NT2/D1 (cell line): ENCODE measurements at regions not wholly inside any gene's neighbourhood (a gene's known extent, or its start where the extent isn't known, plus 50 kb on each side); places are given as distances from the start of the nearest gene placed in this dataset.

ENCODE experiments used
- DNase-seq: peaks from one replicate; pipeline ENCODE4 v3.0.0-alpha.2; 2011; ENCODE audit warnings: low read depth, low spot score
- H3K27me3 ChIP-seq: 2 replicates; pipeline ENCODE4 v1.6.0; 2011; ENCODE audit warnings: mild to moderate bottlenecking; ENCODE audit not compliant: insufficient read length, insufficient read depth
- H3K36me3 ChIP-seq: 2 replicates; pipeline ENCODE4 v1.6.1; 2011; ENCODE audit warnings: mild to moderate bottlenecking, low read length, mixed read lengths; ENCODE audit not compliant: insufficient read depth, insufficient read length
- H3K4me1 ChIP-seq: 2 replicates; pipeline ENCODE4 v1.5.1; 2011; ENCODE audit not compliant: insufficient read depth, insufficient read length
- H3K4me3 ChIP-seq: 2 replicates; pipeline ENCODE4 v1.5.1; 2011; ENCODE audit warnings: low read depth; ENCODE audit not compliant: insufficient read length
- H3K9ac ChIP-seq: 2 replicates; pipeline ENCODE4 v1.6.0; 2011; ENCODE audit warnings: low read depth; ENCODE audit not compliant: insufficient read length
- H3K9me3 ChIP-seq: 2 replicates; pipeline ENCODE4 v1.5.1; 2011; ENCODE audit warnings: mild to moderate bottlenecking, low read length; ENCODE audit not compliant: insufficient read depth
- SUZ12 ChIP-seq: IDR thresholded peaks from 2 replicates; pipeline ENCODE4 v1.6.1; 2011; ENCODE audit not compliant: insufficient read length, insufficient read depth; ENCODE audit errors: extremely low read depth
- YY1 ChIP-seq: IDR thresholded peaks from 2 replicates; pipeline ENCODE4 v1.6.1; 2011; ENCODE audit not compliant: insufficient read length, insufficient read depth
- ZNF274 ChIP-seq: IDR thresholded peaks from 2 replicates; pipeline ENCODE4 v1.6.1; 2011; ENCODE audit warnings: mild to moderate bottlenecking, low read depth, low read length

GRCh38 chr5:98296426-98296825 is 477.0 kb upstream of the RGMB start:
- no peak for DNase-seq
- no peaks in the 10 kb centered on the region for H3K27me3 ChIP-seq
- no peaks in the 10 kb centered on the region for H3K4me1 ChIP-seq
- H3K36me3 ChIP-seq: no peaks in the 10 kb centered on the region
- H3K4me3 ChIP-seq: no peak overlapping the region
- TF ChIP-seq ZNF274 (no peak), SUZ12 (no peak), YY1 (no peak)
- no peaks in the 10 kb centered on the region for H3K9me3 ChIP-seq
- no peak overlapping the region for H3K9ac ChIP-seq

GRCh38 chr5:98299435-98299834 is 474.0 kb upstream of the RGMB start:
- TF ChIP-seq ZNF274 (no peak), YY1 (no peak)
- no peak for DNase-seq
- no peaks in the 10 kb centered on the region for H3K4me1 ChIP-seq
- H3K27me3 ChIP-seq: no peaks in the 10 kb centered on the region
- no peaks in the 10 kb centered on the region for H3K9me3 ChIP-seq
- no peak overlapping the region for H3K9ac ChIP-seq
- no peaks in the 10 kb centered on the region for H3K36me3 ChIP-seq
- H3K4me3 ChIP-seq: no peak overlapping the region

GRCh38 chr5:98301547-98301946 is 471.9 kb upstream of the RGMB start:
- Histone ChIP-seq H3K36me3 (no peaks in the 10 kb centered on the region), H3K4me3 (no peak overlapping the region), H3K9me3 (no peaks in the 10 kb centered on the region), H3K9ac (no peak overlapping the region), H3K27me3 (no peaks in the 10 kb centered on the region), H3K4me1 (no peaks in the 10 kb centered on the region)
- no peak for TF ChIP-seq YY1
- no peak for TF ChIP-seq ZNF274
- TF ChIP-seq SUZ12: no peak
- DNase-seq: no peak

- DNase-seq: no peak
Measured at GRCh38 chr5:98307811-98308210, 465.7 kb upstream of the RGMB start.

GRCh38 chr5:98308231-98308630 is 465.2 kb upstream of the RGMB start:
- H3K9ac ChIP-seq: no peak overlapping the region

More at GRCh38 chr5:98307811-98308210, 465.7 kb upstream of the RGMB start:
- no peaks in the 10 kb centered on the region for H3K36me3 ChIP-seq
- no peaks in the 10 kb centered on the region for H3K4me1 ChIP-seq
- H3K4me3 ChIP-seq: no peak overlapping the region
- H3K9ac ChIP-seq: no peak overlapping the region
- TF ChIP-seq SUZ12: no peak
- no peak for TF ChIP-seq YY1
- no peak for TF ChIP-seq ZNF274
- no peaks in the 10 kb centered on the region for H3K9me3 ChIP-seq
- H3K27me3 ChIP-seq: no peaks in the 10 kb centered on the region

GRCh38 chr5:98308960-98309359 is 464.5 kb upstream of the RGMB start:
- Histone ChIP-seq H3K9ac (no peak overlapping the region), H3K9me3 (no peaks in the 10 kb centered on the region), H3K36me3 (no peaks in the 10 kb centered on the region), H3K4me3 (no peak overlapping the region), H3K27me3 (no peaks in the 10 kb centered on the region), H3K4me1 (no peaks in the 10 kb centered on the region)
- DNase-seq: no peak
- TF ChIP-seq YY1: no peak

More at GRCh38 chr5:98308231-98308630, 465.2 kb upstream of the RGMB start:
- H3K9me3 ChIP-seq: no peaks in the 10 kb centered on the region
- TF ChIP-seq YY1 (no peak), SUZ12 (no peak), ZNF274 (no peak)
- no peaks in the 10 kb centered on the region for H3K4me1 ChIP-seq
- no peaks in the 10 kb centered on the region for H3K27me3 ChIP-seq
- no peak overlapping the region for H3K4me3 ChIP-seq
- no peak for DNase-seq
- H3K36me3 ChIP-seq: no peaks in the 10 kb centered on the region

- no peak overlapping the region for H3K4me3 ChIP-seq
- DNase-seq: peak; percentile 33
- H3K27me3 ChIP-seq: no peaks in the 10 kb centered on the region
- H3K9me3 ChIP-seq: no peaks in the 10 kb centered on the region
- TF ChIP-seq YY1: no peak
- TF ChIP-seq ZNF274: no peak
- no peak for TF ChIP-seq SUZ12
- H3K4me1 ChIP-seq: no peaks in the 10 kb centered on the region
- no peak overlapping the region for H3K9ac ChIP-seq
- no peaks in the 10 kb centered on the region for H3K36me3 ChIP-seq
Measured at GRCh38 chr5:98309785-98310598, 463.5 kb upstream of the RGMB start.

GRCh38 chr5:98314292-98314691 is 459.2 kb upstream of the RGMB start:
- H3K9ac ChIP-seq: no peak overlapping the region

More at GRCh38 chr5:98314292-98314691, 459.2 kb upstream of the RGMB start:
- no peaks in the 10 kb centered on the region for H3K9me3 ChIP-seq
- H3K27me3 ChIP-seq: no peaks in the 10 kb centered on the region
- DNase-seq: no peak
- TF ChIP-seq SUZ12: no peak
- no peak for TF ChIP-seq ZNF274
- no peak for TF ChIP-seq YY1
- no peaks in the 10 kb centered on the region for H3K4me1 ChIP-seq
- H3K4me3 ChIP-seq: no peak overlapping the region
- no peaks in the 10 kb centered on the region for H3K36me3 ChIP-seq
